K562 (cell line): ENCODE measurements at regions not wholly inside any gene's neighbourhood (a gene's known extent, or its start where the extent isn't known, plus 50 kb on each side); places are given as distances from the start of the nearest gene placed in this dataset.

ENCODE experiments used
- ATAC-seq: fragments of 200-7000 bp; cut with Tn5 transposase; 3 replicates; pipeline ENCODE4 v1.9.1; 2020; ENCODE audit warnings: moderate library complexity
- BruUV-seq: library from RNA; stranded (reverse); fragments of 400-500 nt; replicated peaks from 2 replicates; lab custom pipeline; 2021; lab: Mats Ljungman, UMichigan
- CTCF ChIA-PET: fragments of 300-600 bp; formaldehyde crosslinking; extraction: SDS; loops from one replicate; lab custom pipeline; 2021; ENCODE audit warnings: low intra/inter-chr PET ratio; lab: Yijun Ruan, JAX
- POLR2A ChIA-PET: fragments of 300-600, 350-650 bp; sonication (Branson Sonifier 250); formaldehyde crosslinking; extraction: SDS; loops from one replicate; lab custom pipeline; 2021; ENCODE audit warnings: antibody characterized with exemption, inconsistent platforms; lab: Yijun Ruan, JAX
- DNase-seq, 4 experiments: peaks; one replicate each; pipeline versions ENCODE4 v3.0.0 to v3.0.0-alpha.2; 2011 to 2018; ENCODE audit warnings: low spot score in 3 of 4, mixed read lengths in 3 of 4; ENCODE audit errors: extremely low read depth in 1 of 4
- FAIRE-seq: peaks from 2 replicates; lab custom pipeline; 2011; peaks lifted over from hg19 to GRCh38; lab: Jason Lieb, UNC
- H2AFZ ChIP-seq: 2 replicates; pipeline ENCODE4 v1.6.0; 2011; ENCODE audit warnings: low read depth, low read length, control low read depth, inconsistent platforms
- H3K27ac ChIP-seq: fragments of 200-600 bp; 3 replicates; pipeline ENCODE4 v1.8.0; 2011; ENCODE audit warnings: low read depth, mild to moderate bottlenecking, control low read depth, inconsistent platforms, low read length, moderate library complexity, mixed read lengths; ENCODE audit errors: extremely low read depth
- H3K27me3 ChIP-seq, 2 experiments: fragments of 300-600 bp in 1 of 2; 2 replicates in 1 of 2; 3 replicates in 1 of 2; pipeline versions ENCODE4 v1.6.0 to v1.8.0; 2011; ENCODE audit warnings: inconsistent platforms in 2 of 2, low read length in 2 of 2, mild to moderate bottlenecking in 1 of 2, mixed read lengths in 1 of 2, moderate library complexity in 1 of 2; ENCODE audit not compliant: control insufficient read depth in 2 of 2, insufficient read depth in 2 of 2
- H3K36me3 ChIP-seq: fragments of 300-600 bp; 3 replicates; pipeline ENCODE4 v1.8.0; 2011; ENCODE audit warnings: mild to moderate bottlenecking, low read length, inconsistent platforms; ENCODE audit not compliant: control insufficient read depth, insufficient read depth
- H3K4me1 ChIP-seq, 2 experiments: fragments of 200-600 bp in 1 of 2; replicated peaks in 1 of 2; 2 replicates in 1 of 2; 3 replicates in 1 of 2; pipeline versions ENCODE4 v1.5.1 to v1.8.0; 2011; ENCODE audit warnings: inconsistent platforms in 2 of 2, low read length in 2 of 2, mild to moderate bottlenecking in 1 of 2, mixed read lengths in 1 of 2, moderate library complexity in 1 of 2; ENCODE audit not compliant: control insufficient read depth in 2 of 2, insufficient read depth in 2 of 2
- H3K4me2 ChIP-seq: 2 replicates; pipeline ENCODE4 v1.6.1; 2011; ENCODE audit warnings: low read length, control low read depth, inconsistent platforms, mixed read lengths; ENCODE audit not compliant: insufficient read depth
- H3K4me3 ChIP-seq: fragments of 200-600 bp; sonication (generic), shearing (Covaris generic); 2 replicates; pipeline ENCODE4 v1.5.1; 2016; ENCODE audit warnings: control low read depth, inconsistent platforms
- H3K79me2 ChIP-seq: fragments of 200-600 bp; 3 replicates; pipeline ENCODE4 v1.8.0; 2011; ENCODE audit warnings: low read length, inconsistent platforms; ENCODE audit not compliant: control insufficient read depth, insufficient read depth
- H3K9ac ChIP-seq, 2 experiments: 2 replicates each; pipeline versions ENCODE4 v1.6.0 to v1.6.1; 2011; ENCODE audit warnings: low read depth in 2 of 2, low read length in 2 of 2, control low read depth in 1 of 2, inconsistent platforms in 1 of 2, mild to moderate bottlenecking in 1 of 2, mixed read lengths in 1 of 2; ENCODE audit not compliant: insufficient read depth in 1 of 2
- H3K9me1 ChIP-seq: one replicate; pipeline ENCODE4 v1.6.0; 2011; ENCODE audit warnings: inconsistent platforms, mild to moderate bottlenecking, low read length, moderate library complexity; ENCODE audit not compliant: control insufficient read depth, insufficient read depth
- H3K9me3 ChIP-seq: replicated peaks from 2 replicates; pipeline ENCODE4 v1.5.1; 2011; ENCODE audit warnings: low read depth, low read length, inconsistent platforms; ENCODE audit not compliant: control insufficient read depth, insufficient read depth
- H4K20me1 ChIP-seq: replicated peaks from 2 replicates; pipeline ENCODE4 v1.6.1; 2011; ENCODE audit warnings: low read length, inconsistent platforms, mixed read lengths; ENCODE audit not compliant: control insufficient read depth, insufficient read depth
- FOSL1 ChIP-seq: fragments of 200-800 bp; sonication (Bioruptor generic); conservative IDR thresholded peaks from 2 replicates; pipeline ENCODE4 v1.6.1; 2016; ENCODE audit warnings: missing genetic modification characterization, missing compliant biosample characterization
- JUND ChIP-seq, 2 experiments: IDR thresholded peaks; 2 replicates in 1 of 2; 3 replicates in 1 of 2; pipeline ENCODE4 v1.6.1; 2011; ENCODE audit warnings: borderline replicate concordance in 2 of 2, low read depth in 2 of 2, low read length in 2 of 2, improper control_type of control experiment in 1 of 2, missing biosample characterization in 1 of 2, missing genetic modification characterization in 1 of 2, missing genetic modification reagents in 1 of 2
- MIER1 ChIP-seq: fragments of 450-650 bp; IDR thresholded peaks from 2 replicates; pipeline ENCODE4 v1.6.1; 2016; ENCODE audit warnings: antibody characterized with exemption, mild to moderate bottlenecking, low read depth
- NCOA6 ChIP-seq: fragments of 450-650 bp; IDR thresholded peaks from 2 replicates; pipeline ENCODE4 v1.6.1; 2017; ENCODE audit warnings: mild to moderate bottlenecking
- SMAD2 ChIP-seq: fragments of 150-350 bp; IDR thresholded peaks from 2 replicates; pipeline ENCODE4 v1.6.1; 2014; ENCODE audit warnings: low read depth, mild to moderate bottlenecking, low read length
- WGBS: fragments of 100-300 bp; shearing (Covaris generic); methylation state at CpG from one replicate; pipeline ENCODE4 v1.1.6; 2016; ENCODE audit warnings: low coverage, mixed read lengths; ENCODE audit not compliant: insufficient coverage; ENCODE audit errors: missing lambda C conversion rate; 5-methylcytosine and 5-hydroxymethylcytosine counted together
- in situ Hi-C: fragments of 300-500 bp; cut with MboI; formaldehyde crosslinking; loops from 4 replicates; pipeline ENCODE4 v1.15.0; 2018; ENCODE audit warnings: inconsistent platforms, mixed read lengths
- intact Hi-C: fragments of 100-400 bp; cut with micrococcal nuclease; formaldehyde crosslinking; loops from 2 replicates; pipeline ENCODE4 v1.14.2; 2022
- TF ChIP-seq, protein P1 (sequence below): fragments of 450-650 bp; IDR thresholded peaks from 2 replicates; pipeline ENCODE4 v1.6.1; 2016; ENCODE audit warnings: antibody characterized with exemption
- TF ChIP-seq, protein P2 (sequence below): fragments of 200-800 bp; sonication (Bioruptor generic); IDR thresholded peaks from 2 replicates; pipeline ENCODE4 v1.6.1; 2017; ENCODE audit warnings: missing genetic modification characterization, missing compliant biosample characterization

DNA sequence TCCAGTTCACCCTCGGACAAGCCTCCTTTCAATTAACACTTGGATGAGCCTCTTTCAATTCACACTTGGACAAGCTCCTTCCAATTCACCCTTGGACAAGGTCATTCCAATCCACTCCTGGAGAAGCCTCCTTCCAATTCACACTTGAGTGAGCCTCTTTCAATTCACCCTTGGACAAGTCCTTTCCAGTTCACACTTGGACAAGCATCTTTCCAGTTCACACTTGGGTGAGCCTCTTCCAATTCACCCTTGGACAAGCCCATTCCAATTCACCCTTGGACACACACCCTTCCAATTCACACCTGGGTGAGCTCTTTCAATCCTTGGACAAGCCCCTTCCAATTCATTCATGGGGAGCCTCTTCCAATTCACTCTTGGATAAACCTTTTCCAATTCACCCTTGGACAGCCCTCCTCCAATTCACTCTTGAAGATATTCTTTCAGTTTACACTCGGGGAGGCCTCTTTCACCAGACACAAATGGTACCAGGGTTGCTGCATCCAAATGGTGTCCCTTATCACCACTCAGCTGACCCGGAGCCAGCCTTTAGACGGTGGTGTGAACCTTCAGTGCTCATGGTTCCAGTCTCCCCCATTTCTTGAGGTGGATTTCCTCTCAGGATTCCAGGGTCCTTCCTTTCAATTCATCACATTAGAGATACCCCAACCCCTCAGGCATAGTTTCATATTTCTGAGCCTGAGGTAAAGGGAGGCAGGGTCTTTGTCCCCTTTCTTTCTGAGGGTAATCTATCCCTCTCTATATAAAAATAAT is 183.6 kb downstream of the SH3BP4 start:
- DNase-seq (no peak), FAIRE-seq (no peak), ATAC-seq (no peak)
- WGBS, result 0% methylated on average over 2 of the region's 4 CpGs
- Histone ChIP-seq H4K20me1 (no peaks in the 10 kb centered on the region), H3K27me3 (peaks cover 0 to 7% of the 10 kb centered on the region in 2 experiments; a peak in 2 of 5 replicates), H3K79me2 (no peaks in the 10 kb centered on the region), H3K9me3 (no peaks in the 10 kb centered on the region), H3K4me1 (no peaks in the 10 kb centered on the region), H3K4me3 (no peak overlapping the region), H3K36me3 (no peaks in the 10 kb centered on the region), H3K4me2 (no peak overlapping the region), H3K27ac (no peak overlapping the region), H3K9ac (no peak overlapping the region), H3K9me1 (no peaks in the 10 kb centered on the region), H2AFZ (no peak overlapping the region)
- in situ Hi-C loops (loop anchor here (10.0 kb wide), 1 partner anchor 449 kb away; no protein-coding TSS in a partner anchor), intact Hi-C loops (loop anchor here (10.0 kb wide), 1 partner anchor 359 kb away; the partner anchor contains the start of gene AGAP1)
- no peak for TF ChIP-seq FOSL1 (tag)
- TF ChIP-seq NCOA6, result no peak
- no peak for TF ChIP-seq JUND (IDR thresholded peaks at IDR 0.05; ENCODE audit: borderline replicate concordance, low read depth, low read length)
- TF ChIP-seq JUND (tag; IDR thresholded peaks at IDR 0.05; ENCODE audit: borderline replicate concordance, low read depth, low read length), result no peak
- no peak for TF ChIP-seq SMAD2
- TF ChIP-seq MIER1, result no peak
- TF ChIP-seq, protein P1, sequence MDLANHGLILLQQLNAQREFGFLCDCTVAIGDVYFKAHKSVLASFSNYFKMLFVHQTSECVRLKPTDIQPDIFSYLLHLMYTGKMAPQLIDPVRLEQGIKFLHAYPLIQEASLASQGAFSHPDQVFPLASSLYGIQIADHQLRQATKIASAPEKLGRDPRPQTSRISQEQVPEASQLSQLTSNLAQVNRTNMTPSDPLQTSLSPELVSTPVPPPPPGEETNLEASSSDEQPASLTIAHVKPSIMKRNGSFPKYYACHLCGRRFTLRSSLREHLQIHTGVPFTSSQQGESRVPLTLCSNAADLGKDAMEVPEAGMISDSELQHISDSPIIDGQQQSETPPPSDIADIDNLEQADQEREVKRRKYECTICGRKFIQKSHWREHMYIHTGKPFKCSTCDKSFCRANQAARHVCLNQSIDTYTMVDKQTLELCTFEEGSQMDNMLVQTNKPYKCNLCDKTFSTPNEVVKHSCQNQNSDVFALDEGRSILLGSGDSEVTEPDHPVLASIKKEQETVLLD, result no peak
- TF ChIP-seq, protein P2, sequence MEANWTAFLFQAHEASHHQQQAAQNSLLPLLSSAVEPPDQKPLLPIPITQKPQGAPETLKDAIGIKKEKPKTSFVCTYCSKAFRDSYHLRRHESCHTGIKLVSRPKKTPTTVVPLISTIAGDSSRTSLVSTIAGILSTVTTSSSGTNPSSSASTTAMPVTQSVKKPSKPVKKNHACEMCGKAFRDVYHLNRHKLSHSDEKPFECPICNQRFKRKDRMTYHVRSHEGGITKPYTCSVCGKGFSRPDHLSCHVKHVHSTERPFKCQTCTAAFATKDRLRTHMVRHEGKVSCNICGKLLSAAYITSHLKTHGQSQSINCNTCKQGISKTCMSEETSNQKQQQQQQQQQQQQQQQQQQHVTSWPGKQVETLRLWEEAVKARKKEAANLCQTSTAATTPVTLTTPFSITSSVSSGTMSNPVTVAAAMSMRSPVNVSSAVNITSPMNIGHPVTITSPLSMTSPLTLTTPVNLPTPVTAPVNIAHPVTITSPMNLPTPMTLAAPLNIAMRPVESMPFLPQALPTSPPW (CRISPR knock-in tag), result no peak
- ChIA-PET POLR2A (no interaction called here), CTCF (interaction anchor here (0.7 to 2.0 kb wide), 4 partner anchors 458 to 612 kb away, joined by 3 to 11 read pairs (median 4); no protein-coding TSS in a partner anchor)
- no TSS peak for BruUV-seq
